ENCODE measurements at regions not wholly inside any gene's neighbourhood (a gene's known extent, or its start where the extent isn't known, plus 50 kb on each side); places are given as distances from the start of the nearest gene placed in this dataset.

DNA sequence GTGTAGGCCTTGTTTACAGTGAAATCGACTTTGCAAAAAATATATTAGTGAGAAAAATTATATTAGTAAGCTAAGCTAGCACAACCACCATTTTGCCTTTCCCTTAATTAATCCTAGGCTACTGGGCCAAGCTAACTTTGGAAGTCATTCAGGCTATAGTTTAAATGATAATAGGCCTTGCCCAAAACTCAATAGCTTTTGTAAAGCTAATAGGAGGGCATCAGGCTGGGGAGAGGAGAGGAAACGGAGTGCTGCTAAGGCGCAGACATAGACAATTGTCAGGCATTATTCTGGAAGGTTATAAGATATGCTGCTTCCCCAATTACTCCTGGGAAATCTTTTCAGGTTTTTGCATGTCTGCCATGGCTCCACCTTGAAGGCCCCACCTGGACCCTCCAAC, 1286.0 kb downstream of the NSUN3 start:
- H3K27ac Mint-ChIP-seq (ENCODE audit: unreplicated experiment): peak overlapping the region; percentile 89
- peaks cover 41% of the 10 kb centered on the region for H3K4me1 ChIP-seq
- H3K27me3 Mint-ChIP-seq (ENCODE audit: insufficient read depth, unreplicated experiment): no peaks in the 10 kb centered on the region
- no peak for DNase-seq
- H3K4me3 Mint-ChIP-seq (ENCODE audit: unreplicated experiment): no peak overlapping the region
- intact Hi-C loops (cut with micrococcal nuclease; ENCODE audit: unreplicated experiment): loop anchor here (1.0 kb wide), 1 partner anchor 7 kb away; no protein-coding TSS in a partner anchor
- ChIA-PET CTCF (no interaction called here), POLR2A (no interaction called here)
- H3K4me3 ChIP-seq (ENCODE audit: low read depth, low read length): no peak overlapping the region
- H3K27me3 ChIP-seq (replicated peaks; ENCODE audit: control insufficient read depth, insufficient read depth, low read length): no peaks in the 10 kb centered on the region
- H3K4me1 Mint-ChIP-seq (ENCODE audit: low read depth, unreplicated experiment): peaks cover 15% of the 10 kb centered on the region
- no peaks in the 10 kb centered on the region for H3K9me3 Mint-ChIP-seq (ENCODE audit: unreplicated experiment)
- H3K36me3 Mint-ChIP-seq (ENCODE audit: insufficient read depth, unreplicated experiment): no peaks in the 10 kb centered on the region
- TF ChIP-seq, protein P1, sequence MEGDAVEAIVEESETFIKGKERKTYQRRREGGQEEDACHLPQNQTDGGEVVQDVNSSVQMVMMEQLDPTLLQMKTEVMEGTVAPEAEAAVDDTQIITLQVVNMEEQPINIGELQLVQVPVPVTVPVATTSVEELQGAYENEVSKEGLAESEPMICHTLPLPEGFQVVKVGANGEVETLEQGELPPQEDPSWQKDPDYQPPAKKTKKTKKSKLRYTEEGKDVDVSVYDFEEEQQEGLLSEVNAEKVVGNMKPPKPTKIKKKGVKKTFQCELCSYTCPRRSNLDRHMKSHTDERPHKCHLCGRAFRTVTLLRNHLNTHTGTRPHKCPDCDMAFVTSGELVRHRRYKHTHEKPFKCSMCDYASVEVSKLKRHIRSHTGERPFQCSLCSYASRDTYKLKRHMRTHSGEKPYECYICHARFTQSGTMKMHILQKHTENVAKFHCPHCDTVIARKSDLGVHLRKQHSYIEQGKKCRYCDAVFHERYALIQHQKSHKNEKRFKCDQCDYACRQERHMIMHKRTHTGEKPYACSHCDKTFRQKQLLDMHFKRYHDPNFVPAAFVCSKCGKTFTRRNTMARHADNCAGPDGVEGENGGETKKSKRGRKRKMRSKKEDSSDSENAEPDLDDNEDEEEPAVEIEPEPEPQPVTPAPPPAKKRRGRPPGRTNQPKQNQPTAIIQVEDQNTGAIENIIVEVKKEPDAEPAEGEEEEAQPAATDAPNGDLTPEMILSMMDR (IDR thresholded peaks at IDR 0.05; ENCODE audit: insufficient read depth in 1 of 2, low read depth in 1 of 2, low read length in 1 of 2, severe bottlenecking in 1 of 2, unreplicated experiment in 1 of 2): no peak
- no peaks in the 10 kb centered on the region; the same call in 1 of the 2 replicates for H3K9me3 ChIP-seq
- H3K36me3 ChIP-seq (ENCODE audit: control insufficient read depth, insufficient read depth, low read length): no peaks in the 10 kb centered on the region
- no TSS peak for BruUV-seq (replicated peaks)

DNA sequence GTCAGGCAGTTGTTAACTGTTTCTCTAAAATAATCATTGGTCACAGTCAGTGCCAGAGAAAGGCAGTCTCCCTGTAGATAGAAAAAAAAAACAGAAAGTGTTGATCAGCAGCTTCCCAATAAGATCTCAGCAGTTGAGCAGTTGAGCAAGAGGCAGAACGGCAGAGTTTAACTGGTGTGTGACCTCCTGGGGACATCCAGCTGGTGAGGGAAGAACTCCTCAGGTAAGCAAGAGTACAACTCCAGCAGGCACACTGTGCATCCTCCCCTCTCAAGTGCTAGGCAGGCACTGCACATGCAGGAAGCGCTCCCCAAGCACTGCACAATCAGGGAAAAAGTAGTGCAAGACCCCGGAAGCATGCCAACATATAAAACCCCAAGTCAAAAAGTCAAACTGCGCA, 1287.2 kb downstream of the NSUN3 start:
- Histone ChIP-seq H3K27me3 (replicated peaks; ENCODE audit: control insufficient read depth, insufficient read depth, low read length) (no peaks in the 10 kb centered on the region), H3K4me1 (peaks cover 39% of the 10 kb centered on the region), H3K36me3 (ENCODE audit: control insufficient read depth, insufficient read depth, low read length) (no peaks in the 10 kb centered on the region), H3K9me3 (no peaks in the 10 kb centered on the region; the same call in 1 of the 2 replicates), H3K4me3 (ENCODE audit: low read depth, low read length) (no peak overlapping the region)
- intact Hi-C loops (cut with micrococcal nuclease; ENCODE audit: unreplicated experiment): no loop called here
- TF ChIP-seq, protein P1 (IDR thresholded peaks at IDR 0.05; ENCODE audit: insufficient read depth in 1 of 2, low read depth in 1 of 2, low read length in 1 of 2, severe bottlenecking in 1 of 2, unreplicated experiment in 1 of 2): no peak
- H3K4me3 Mint-ChIP-seq (ENCODE audit: unreplicated experiment): no peak overlapping the region
- no TSS peak for BruUV-seq (replicated peaks)
- peaks cover 13% of the 10 kb centered on the region for H3K4me1 Mint-ChIP-seq (ENCODE audit: low read depth, unreplicated experiment)
- POLR2A ChIA-PET: no interaction called here
- CTCF ChIA-PET: no interaction called here
- no peaks in the 10 kb centered on the region for H3K27me3 Mint-ChIP-seq (ENCODE audit: insufficient read depth, unreplicated experiment)
- no peaks in the 10 kb centered on the region for H3K36me3 Mint-ChIP-seq (ENCODE audit: insufficient read depth, unreplicated experiment)
- H3K9me3 Mint-ChIP-seq (ENCODE audit: unreplicated experiment): no peaks in the 10 kb centered on the region
- H3K27ac Mint-ChIP-seq (ENCODE audit: unreplicated experiment): peak overlapping the region; percentile 89
- no peak for DNase-seq

DNA sequence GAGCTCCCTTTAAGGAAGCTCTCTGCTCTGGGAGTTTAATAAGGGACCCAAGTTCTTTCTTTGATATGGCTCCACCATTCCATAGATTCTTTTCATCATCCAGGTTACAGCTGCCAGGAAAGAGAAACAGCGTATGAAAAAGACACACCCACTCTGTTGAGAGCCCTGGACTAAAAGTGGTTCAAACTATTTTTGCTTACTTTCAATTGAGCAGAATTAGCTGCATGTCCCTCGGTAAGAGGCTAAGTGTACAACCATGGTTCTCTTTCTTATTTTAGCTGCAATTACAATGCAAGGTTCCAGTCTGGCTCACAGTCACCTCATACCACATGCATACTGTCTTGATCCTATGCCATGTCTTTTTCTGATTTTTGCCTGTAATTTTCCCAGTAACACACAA, 1288.3 kb downstream of the NSUN3 start:
- Mint-ChIP-seq H3K36me3 (ENCODE audit: insufficient read depth, unreplicated experiment) (no peaks in the 10 kb centered on the region), H3K27ac (ENCODE audit: unreplicated experiment) (no peak overlapping the region), H3K27me3 (ENCODE audit: insufficient read depth, unreplicated experiment) (no peaks in the 10 kb centered on the region), H3K9me3 (ENCODE audit: unreplicated experiment) (no peaks in the 10 kb centered on the region), H3K4me1 (ENCODE audit: low read depth, unreplicated experiment) (peaks cover 13% of the 10 kb centered on the region), H3K4me3 (ENCODE audit: unreplicated experiment) (no peak overlapping the region)
- no peak for DNase-seq
- Histone ChIP-seq H3K4me3 (ENCODE audit: low read depth, low read length) (no peak overlapping the region), H3K4me1 (peaks cover 43% of the 10 kb centered on the region), H3K36me3 (ENCODE audit: control insufficient read depth, insufficient read depth, low read length) (no peaks in the 10 kb centered on the region), H3K27me3 (replicated peaks; ENCODE audit: control insufficient read depth, insufficient read depth, low read length) (no peaks in the 10 kb centered on the region), H3K9me3 (no peaks in the 10 kb centered on the region; the same call in 1 of the 2 replicates)
- no TSS peak for BruUV-seq (replicated peaks)
- intact Hi-C loops (cut with micrococcal nuclease; ENCODE audit: unreplicated experiment): no loop called here
- ChIA-PET POLR2A (interaction anchor here (0.6 kb wide), 1 partner anchor 10 kb away, joined by 6 read pairs; no protein-coding TSS in a partner anchor), CTCF (no interaction called here)
- TF ChIP-seq, protein P1 (IDR thresholded peaks at IDR 0.05; ENCODE audit: insufficient read depth in 1 of 2, low read depth in 1 of 2, low read length in 1 of 2, severe bottlenecking in 1 of 2, unreplicated experiment in 1 of 2): no peak

Measured in Caco-2 (cell line).